Erythroblast (primary cell): ENCODE measurements at regions not wholly inside any gene's neighbourhood (a gene's known extent, or its start where the extent isn't known, plus 50 kb on each side); places are given as distances from the start of the nearest gene placed in this dataset.
"Not testable (repeated sequence)": the region's sequence is repeated elsewhere in the genome, so short reads cannot be mapped to it uniquely, and the experiment has no call there.

Experiments used
- DNase-seq, 2 experiments: peaks; one replicate each; lab custom pipeline; 2025; lab: John Stamatoyannopoulos, UW
- GATA1 ChIP-seq: IDR thresholded peaks from 2 replicates; pipeline ENCODE4 v1.6.1; 2011; ENCODE audit warnings: low read depth, mild to moderate bottlenecking, control low read depth, low read length, moderate library complexity
- POLR2A ChIP-seq: IDR thresholded peaks from 2 replicates; pipeline ENCODE4 v1.6.1; 2011; ENCODE audit warnings: mild to moderate bottlenecking, low read length

DNA sequence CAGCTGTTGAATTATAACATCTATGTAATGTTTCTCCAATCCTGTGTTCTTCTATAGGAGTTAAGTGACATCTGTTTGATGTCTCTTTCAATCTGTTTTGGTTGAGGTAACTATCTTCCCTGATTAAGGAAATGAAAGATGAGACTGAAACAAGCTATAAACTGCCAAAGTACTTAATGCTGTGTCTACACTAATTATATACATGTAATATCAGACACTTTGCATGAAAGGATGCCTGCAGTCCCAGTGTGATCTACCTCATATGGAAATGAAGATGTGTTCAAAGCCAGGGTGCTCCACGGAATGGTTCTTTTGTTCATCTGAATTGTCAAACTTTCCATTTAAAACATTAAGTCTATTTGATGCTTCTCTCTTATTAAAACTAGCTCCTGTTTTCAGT lies 958.3 kb downstream of the GALC start:
- TF ChIP-seq POLR2A (no peak), GATA1 (no peak)
- no peak for DNase-seq

DNA sequence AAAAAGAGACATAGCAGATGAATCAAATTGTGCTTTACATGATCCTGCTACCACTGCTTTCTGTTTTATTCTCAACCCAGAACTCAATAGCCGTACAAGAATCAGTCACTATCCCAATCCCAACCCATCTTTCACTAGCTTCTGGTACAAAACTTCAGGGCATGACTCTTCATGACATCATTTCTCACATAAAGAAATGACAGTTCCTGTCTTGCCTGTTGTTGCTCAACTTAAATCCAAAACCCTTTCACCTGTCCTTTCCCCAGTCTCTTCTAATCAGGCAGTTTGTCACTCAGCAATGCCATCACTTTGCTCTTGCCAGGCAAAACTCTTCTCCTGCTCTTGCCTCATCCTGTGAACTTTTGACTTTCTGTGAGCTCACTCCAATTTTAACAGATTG lies 962.8 kb downstream of the GALC start:
- TF ChIP-seq GATA1, result no peak
- TF ChIP-seq POLR2A, result no peak

DNA sequence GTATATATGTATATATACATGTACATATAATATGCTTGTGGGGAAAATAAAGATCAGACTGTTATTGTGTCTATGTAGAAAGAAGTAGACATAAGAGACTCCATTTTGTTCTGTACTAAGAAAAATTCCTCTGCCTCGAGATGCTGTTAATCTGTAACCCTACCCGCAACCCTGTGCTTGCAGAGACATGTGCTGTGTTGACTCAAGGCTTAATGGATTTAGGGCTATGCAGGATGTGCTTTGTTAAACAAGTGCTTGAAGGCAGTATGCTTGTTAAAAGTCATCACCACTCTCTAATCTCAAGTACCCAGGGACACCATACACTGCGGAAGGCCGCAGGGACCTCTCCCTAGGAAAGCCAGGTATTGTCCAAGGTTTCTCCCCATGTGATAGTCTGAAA lies 972.9 kb downstream of the GALC start:
- DNase-seq, result not testable (repeated sequence)

More for the DNA sequence above, 962.8 kb downstream of the GALC start:
- no peak for DNase-seq

GRCh38 chr14:87018294-87018693 lies 974.7 kb downstream of the GALC start:
- TF ChIP-seq POLR2A, result no peak
- TF ChIP-seq GATA1, result no peak
- no peak for DNase-seq

- no peak for TF ChIP-seq POLR2A
- no peak for TF ChIP-seq GATA1
- DNase-seq, result no peak
Observed at GRCh38 chr14:87017335-87017734, 975.6 kb downstream of the GALC start.

- no peak for TF ChIP-seq POLR2A
- TF ChIP-seq GATA1, result no peak
- DNase-seq, result no peak
Observed at GRCh38 chr14:87014856-87015255, 978.1 kb downstream of the GALC start.

GRCh38 chr14:87013583-87013982 lies 979.4 kb downstream of the GALC start:
- TF ChIP-seq POLR2A (no peak), GATA1 (no peak)
- DNase-seq, result no peak

- TF ChIP-seq GATA1 (no peak), POLR2A (no peak)
- no peak for DNase-seq
Observed at GRCh38 chr14:87008965-87009364, 984.0 kb downstream of the GALC start.

- no peak for TF ChIP-seq POLR2A
- TF ChIP-seq GATA1, result no peak
- DNase-seq, result no peak
Observed at GRCh38 chr14:87005280-87005679, 987.7 kb downstream of the GALC start.

DNA sequence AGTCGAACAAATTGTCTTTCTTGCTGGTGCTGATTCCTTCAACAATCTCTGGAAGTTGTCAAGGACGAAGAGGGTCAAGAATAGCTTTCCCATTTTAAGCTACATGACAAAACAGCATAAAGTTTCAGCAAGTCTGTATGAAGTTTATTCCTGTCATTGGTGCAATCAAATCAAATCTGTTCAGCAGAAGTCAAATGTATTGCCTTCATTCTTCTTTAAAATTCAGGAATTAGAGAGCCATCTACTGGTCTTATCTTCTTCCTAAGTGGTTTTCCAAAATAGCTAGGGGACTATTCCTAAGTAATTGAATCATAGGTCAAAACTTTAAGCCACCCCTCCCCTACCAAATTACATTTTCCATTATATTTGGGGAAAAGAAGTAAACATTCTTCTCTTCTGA lies 990.2 kb downstream of the GALC start:
- TF ChIP-seq POLR2A (no peak), GATA1 (no peak)
- DNase-seq, result no peak

DNA sequence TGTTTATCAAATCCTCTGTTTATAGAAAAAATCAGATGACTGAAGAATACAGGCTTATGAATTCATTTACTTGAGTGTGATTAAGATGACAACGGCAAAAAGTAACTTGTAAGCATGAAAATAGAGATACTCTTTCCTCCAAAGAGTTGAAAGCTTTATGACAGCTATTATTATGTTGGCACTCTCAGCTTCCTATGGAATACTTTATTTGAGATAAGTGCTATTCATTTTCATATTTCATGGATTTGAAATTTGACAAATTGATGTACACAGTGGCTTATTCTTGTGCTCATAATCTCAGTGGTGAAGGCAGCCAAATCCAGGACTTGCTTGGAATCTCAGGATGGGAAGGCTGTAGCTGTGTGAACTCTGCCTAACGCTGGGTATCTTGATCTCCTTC lies 991.6 kb downstream of the GALC start:
- no peak for DNase-seq
- TF ChIP-seq GATA1, result no peak
- no peak for TF ChIP-seq POLR2A

DNA sequence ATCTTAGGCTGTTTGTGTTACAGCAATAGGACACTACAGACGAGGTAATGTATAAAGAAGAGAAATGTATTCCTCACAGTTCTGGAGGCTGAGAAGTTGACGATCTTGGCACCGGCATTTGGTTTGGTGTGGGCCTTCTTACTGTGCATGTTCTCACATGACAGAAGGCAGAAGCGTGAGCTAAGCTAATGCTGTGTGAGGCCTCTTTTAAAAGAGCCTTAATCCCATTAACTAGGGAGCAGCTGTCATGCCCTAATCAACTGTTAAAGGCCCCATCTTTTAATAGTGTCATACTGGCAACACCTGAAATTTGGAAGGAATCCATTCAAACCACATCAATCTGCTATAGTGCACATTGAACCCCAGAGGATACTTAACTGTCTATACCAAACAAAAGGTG lies 992.9 kb downstream of the GALC start:
- no peak for TF ChIP-seq POLR2A
- TF ChIP-seq GATA1, result no peak
- no peak for DNase-seq

- DNase-seq, result no peak
- TF ChIP-seq POLR2A (no peak), GATA1 (no peak)
Observed at GRCh38 chr14:86999036-86999435, 993.9 kb downstream of the GALC start.

DNA sequence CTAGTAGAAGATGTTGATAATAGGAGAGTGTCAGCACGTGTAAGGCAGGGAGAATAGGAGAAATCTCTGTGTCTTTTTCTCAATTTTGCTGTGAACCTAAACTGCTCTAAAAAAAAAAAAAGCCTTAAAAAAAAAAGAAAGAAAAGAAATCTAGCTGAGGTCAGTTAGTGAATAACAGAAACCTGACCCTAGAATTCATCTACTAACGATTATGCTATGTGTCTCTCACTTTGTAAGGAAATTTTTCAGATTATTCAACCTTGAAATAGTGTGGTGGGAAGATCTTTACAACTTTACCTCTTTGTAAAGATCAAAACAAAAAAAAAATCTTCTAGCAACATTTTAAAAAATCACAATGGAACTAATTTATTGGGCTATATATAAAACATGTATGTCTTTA lies 995.7 kb downstream of the GALC start:
- DNase-seq, result no peak
- TF ChIP-seq POLR2A, result no peak
- no peak for TF ChIP-seq GATA1

- DNase-seq, result no peak
- TF ChIP-seq GATA1 (no peak), POLR2A (no peak)
Observed at GRCh38 chr14:86990396-86990795, 1002.6 kb downstream of the GALC start.

- TF ChIP-seq POLR2A (no peak), GATA1 (no peak)
- DNase-seq, result no peak
Observed at GRCh38 chr14:86989285-86989684, 1003.7 kb downstream of the GALC start.
